ENCODE measurements at regions not wholly inside any gene's neighbourhood (a gene's known extent, or its start where the extent isn't known, plus 50 kb on each side); places are given as distances from the start of the nearest gene placed in this dataset.

DNA sequence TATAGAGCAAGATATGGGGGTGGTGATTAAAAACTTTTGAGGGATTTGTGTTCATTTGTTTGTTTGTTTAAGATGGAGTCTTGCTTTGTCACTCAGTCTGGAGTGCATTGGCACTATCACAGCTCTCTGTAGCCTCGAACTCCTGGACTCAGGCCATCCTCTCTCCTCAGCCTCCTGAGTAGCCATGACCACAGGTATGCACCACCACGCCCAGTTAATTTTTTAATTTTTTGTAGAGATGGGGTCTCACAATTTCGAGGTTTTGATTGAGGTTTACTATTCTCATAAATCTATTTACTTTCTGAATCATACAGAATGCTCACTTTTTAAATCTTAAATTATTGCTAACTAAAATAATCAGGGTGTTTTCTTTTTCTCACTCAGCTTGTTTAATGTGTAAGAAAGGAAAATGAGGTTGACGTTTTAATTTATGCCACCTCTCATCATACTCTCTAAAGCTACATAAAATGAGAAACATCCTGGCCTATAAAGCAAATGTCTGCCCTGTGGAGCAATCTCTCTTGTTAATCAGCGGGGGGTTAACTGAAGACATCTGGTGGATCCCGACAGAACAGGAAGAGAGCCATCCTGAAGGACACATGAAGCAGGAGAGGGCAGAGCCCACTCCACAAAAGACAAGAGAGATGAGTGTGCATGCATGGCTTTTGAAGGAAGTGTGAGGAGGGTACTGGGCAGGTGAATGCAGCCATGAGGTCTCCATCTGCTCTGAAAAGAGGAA, 589.1 kb upstream of the SLC8A1 start:
- Histone ChIP-seq H3K36me3 (no peaks in the 10 kb centered on the region), H3K4me3 (no peak overlapping the region), H3K9me3 (no peaks in the 10 kb centered on the region), H3K27ac (no peak overlapping the region), H3K4me1 (no peaks in the 10 kb centered on the region), H3K27me3 (no peaks in the 10 kb centered on the region)
- 59 to 61% methylated on average over 5 to 6 of the region's 6 CpGs for WGBS, 2 donors
- DNase-seq = no peak
- intact Hi-C loops (cut with DNase I) = no loop called here
- TF ChIP-seq POLR2A (IDR thresholded peaks at IDR 0.05) = no peak
- TF ChIP-seq, protein P1, sequence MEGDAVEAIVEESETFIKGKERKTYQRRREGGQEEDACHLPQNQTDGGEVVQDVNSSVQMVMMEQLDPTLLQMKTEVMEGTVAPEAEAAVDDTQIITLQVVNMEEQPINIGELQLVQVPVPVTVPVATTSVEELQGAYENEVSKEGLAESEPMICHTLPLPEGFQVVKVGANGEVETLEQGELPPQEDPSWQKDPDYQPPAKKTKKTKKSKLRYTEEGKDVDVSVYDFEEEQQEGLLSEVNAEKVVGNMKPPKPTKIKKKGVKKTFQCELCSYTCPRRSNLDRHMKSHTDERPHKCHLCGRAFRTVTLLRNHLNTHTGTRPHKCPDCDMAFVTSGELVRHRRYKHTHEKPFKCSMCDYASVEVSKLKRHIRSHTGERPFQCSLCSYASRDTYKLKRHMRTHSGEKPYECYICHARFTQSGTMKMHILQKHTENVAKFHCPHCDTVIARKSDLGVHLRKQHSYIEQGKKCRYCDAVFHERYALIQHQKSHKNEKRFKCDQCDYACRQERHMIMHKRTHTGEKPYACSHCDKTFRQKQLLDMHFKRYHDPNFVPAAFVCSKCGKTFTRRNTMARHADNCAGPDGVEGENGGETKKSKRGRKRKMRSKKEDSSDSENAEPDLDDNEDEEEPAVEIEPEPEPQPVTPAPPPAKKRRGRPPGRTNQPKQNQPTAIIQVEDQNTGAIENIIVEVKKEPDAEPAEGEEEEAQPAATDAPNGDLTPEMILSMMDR (IDR thresholded peaks at IDR 0.05) = no peak

DNA sequence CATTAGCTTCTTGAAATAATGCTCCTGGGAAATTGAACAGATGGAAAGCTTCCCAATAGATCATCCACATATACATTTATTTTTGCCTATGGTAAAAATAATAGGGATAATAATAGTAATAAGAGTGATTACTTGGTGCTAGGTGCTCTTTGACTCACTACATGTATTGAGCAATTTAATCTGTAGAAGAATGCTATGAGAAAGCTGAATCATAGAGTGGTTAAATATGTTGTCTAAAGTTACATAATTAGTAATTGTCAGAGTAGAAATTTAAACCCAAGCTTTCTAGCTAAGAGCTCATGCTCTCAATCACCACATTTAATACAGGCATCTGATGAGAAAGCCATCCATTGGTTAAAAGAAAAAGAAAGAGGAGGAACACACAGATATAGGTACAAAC, 590.5 kb upstream of the SLC8A1 start:
- Histone ChIP-seq H3K27me3 (no peaks in the 10 kb centered on the region), H3K27ac (no peak overlapping the region), H3K4me3 (no peak overlapping the region), H3K36me3 (no peaks in the 10 kb centered on the region), H3K4me1 (no peaks in the 10 kb centered on the region), H3K9me3 (no peaks in the 10 kb centered on the region)
- intact Hi-C loops (cut with DNase I) = no loop called here
- TF ChIP-seq, protein P1 (IDR thresholded peaks at IDR 0.05) = no peak
- TF ChIP-seq POLR2A (IDR thresholded peaks at IDR 0.05) = no peak
- no peak for DNase-seq

DNA sequence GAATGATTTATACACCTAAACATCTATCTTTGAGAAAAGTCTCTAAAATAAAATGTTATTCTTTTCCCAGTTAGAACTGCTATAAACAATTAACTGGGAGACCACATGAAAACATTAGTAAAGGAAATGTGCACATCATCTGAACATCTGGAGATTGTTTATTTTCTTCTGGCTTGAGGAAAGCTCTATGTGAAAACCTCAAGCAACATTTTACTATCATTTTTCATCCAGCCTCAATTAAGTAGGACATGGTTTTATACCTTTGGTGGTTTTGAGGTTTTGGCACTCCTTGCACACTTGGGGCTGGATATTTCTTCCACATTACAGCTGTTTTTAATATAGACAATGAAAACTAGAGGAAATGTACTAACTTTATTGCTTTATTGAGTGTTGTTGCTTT, 609.5 kb upstream of the SLC8A1 start:
- Histone ChIP-seq H3K4me3 (no peak overlapping the region), H3K27ac (no peak overlapping the region), H3K27me3 (no peaks in the 10 kb centered on the region), H3K9me3 (no peaks in the 10 kb centered on the region), H3K36me3 (no peaks in the 10 kb centered on the region), H3K4me1 (no peaks in the 10 kb centered on the region)
- DNase-seq = no peak
- TF ChIP-seq, protein P1 (IDR thresholded peaks at IDR 0.05) = no peak
- TF ChIP-seq POLR2A (IDR thresholded peaks at IDR 0.05) = no peak
- intact Hi-C loops (cut with DNase I) = no loop called here

DNA sequence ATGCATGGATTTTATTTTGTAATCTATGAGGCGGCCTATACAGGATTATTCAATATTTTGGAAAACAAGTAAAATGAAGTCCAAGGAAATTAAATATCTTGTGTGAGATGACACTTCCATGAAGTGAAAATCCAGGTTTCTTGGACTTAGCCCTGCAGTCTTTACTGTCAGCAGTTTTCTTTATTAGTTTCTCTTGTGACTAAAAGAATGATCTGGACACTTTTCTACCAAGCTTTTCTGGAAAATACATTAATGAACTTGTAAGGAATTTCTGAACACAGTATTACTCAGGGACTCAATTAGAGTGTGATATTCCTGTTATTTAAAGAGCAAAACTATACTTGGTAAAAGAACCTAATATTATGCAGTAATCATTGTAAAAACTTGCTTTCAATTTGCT, 610.4 kb upstream of the SLC8A1 start:
- no peaks in the 10 kb centered on the region for H3K4me1 ChIP-seq
- TF ChIP-seq, protein P1 (IDR thresholded peaks at IDR 0.05) = no peak
- no peak for TF ChIP-seq POLR2A (IDR thresholded peaks at IDR 0.05)
- H3K4me3 ChIP-seq = no peak overlapping the region
- 82 to 83% methylated on average over 1 of the region's 1 CpG for WGBS, 2 donors
- H3K36me3 ChIP-seq = no peaks in the 10 kb centered on the region
- DNase-seq = no peak
- no peaks in the 10 kb centered on the region for H3K9me3 ChIP-seq
- intact Hi-C loops (cut with DNase I) = no loop called here
- H3K27ac ChIP-seq = no peak overlapping the region
- no peaks in the 10 kb centered on the region for H3K27me3 ChIP-seq

DNA sequence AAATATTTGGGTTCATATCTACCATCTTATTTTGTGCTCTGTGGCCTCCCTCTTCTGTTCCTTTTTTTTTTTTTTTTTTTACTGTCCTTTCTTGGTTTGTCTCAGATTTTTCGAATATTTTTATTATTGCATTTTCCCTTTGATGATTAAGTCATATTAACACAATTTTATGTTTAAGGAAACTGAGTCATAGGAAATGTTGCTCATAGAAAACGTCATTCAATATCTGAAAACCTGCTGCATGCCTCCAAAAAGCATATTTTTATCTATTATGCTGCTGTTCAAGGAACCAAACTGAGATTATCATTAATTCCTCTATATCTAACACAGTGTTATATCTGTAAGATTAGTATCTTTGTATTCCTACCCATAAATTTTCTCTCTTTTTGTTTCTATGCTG, 614.3 kb upstream of the SLC8A1 start:
- WGBS, 2 donors = 37 to 61% methylated on average over 2 of the region's 2 CpGs
- TF ChIP-seq POLR2A (IDR thresholded peaks at IDR 0.05) = no peak
- TF ChIP-seq, protein P1 (IDR thresholded peaks at IDR 0.05) = no peak
- Histone ChIP-seq H3K4me3 (no peak overlapping the region), H3K27ac (no peak overlapping the region), H3K9me3 (no peaks in the 10 kb centered on the region), H3K27me3 (no peaks in the 10 kb centered on the region), H3K4me1 (no peaks in the 10 kb centered on the region), H3K36me3 (no peaks in the 10 kb centered on the region)
- intact Hi-C loops (cut with DNase I) = no loop called here
- no peak for DNase-seq

Measured in esophagus squamous epithelium (tissue), 5 donors.